HEK293T (cell line): ENCODE measurements at regions not wholly inside any gene's neighbourhood (a gene's known extent, or its start where the extent isn't known, plus 50 kb on each side); places are given as distances from the start of the nearest gene placed in this dataset.

Source experiments
- ARNT ChIP-seq: fragments of 450-650 bp; IDR thresholded peaks from 2 replicates; pipeline ENCODE4 v1.6.1; 2017; ENCODE audit warnings: mild to moderate bottlenecking
- BHLHE40 ChIP-seq: fragments of 450-650 bp; IDR thresholded peaks from 2 replicates; pipeline ENCODE4 v1.6.1; 2016; ENCODE audit warnings: mild to moderate bottlenecking, moderate library complexity, borderline replicate concordance
- ELF4 ChIP-seq: fragments of 450-650 bp; IDR thresholded peaks from 2 replicates; pipeline ENCODE4 v1.6.1; 2017; ENCODE audit warnings: antibody characterized with exemption
- FOXA1 ChIP-seq: fragments of 450-650 bp; IDR thresholded peaks from 2 replicates; pipeline ENCODE4 v1.6.1; 2016; ENCODE audit warnings: mild to moderate bottlenecking
- FOXM1 ChIP-seq: fragments of 450-650 bp; IDR thresholded peaks from 2 replicates; pipeline ENCODE4 v1.6.1; 2017; ENCODE audit warnings: mild to moderate bottlenecking, borderline replicate concordance
- HDGF ChIP-seq: fragments of 450-650 bp; IDR thresholded peaks from 2 replicates; pipeline ENCODE4 v1.6.1; 2017; ENCODE audit warnings: antibody characterized with exemption, borderline replicate concordance
- L3MBTL2 ChIP-seq: fragments of 450-650 bp; conservative IDR thresholded peaks from 2 replicates; pipeline ENCODE4 v1.6.1; 2016; ENCODE audit warnings: mild to moderate bottlenecking
- NFRKB ChIP-seq: fragments of 450-650 bp; IDR thresholded peaks from 2 replicates; pipeline ENCODE4 v1.6.1; 2016; ENCODE audit warnings: mild to moderate bottlenecking, moderate library complexity
- SP1 ChIP-seq: fragments of 450-650 bp; IDR thresholded peaks from 2 replicates; pipeline ENCODE4 v1.6.1; 2017
- TARDBP ChIP-seq: fragments of 450-650 bp; IDR thresholded peaks from 2 replicates; pipeline ENCODE4 v1.6.1; 2016
- ZNF384 ChIP-seq: fragments of 450-650 bp; IDR thresholded peaks from 2 replicates; pipeline ENCODE4 v1.6.1; 2016

GRCh38 chr20:6395695-6396094 is 272.9 kb upstream of the FERMT1 start:
- no peak for TF ChIP-seq L3MBTL2
- TF ChIP-seq ZNF384 = no peak
- TF ChIP-seq ARNT = no peak
- no peak for TF ChIP-seq BHLHE40
- TF ChIP-seq FOXA1 = no peak
- no peak for TF ChIP-seq NFRKB
- TF ChIP-seq TARDBP = no peak
- no peak for TF ChIP-seq SP1
- TF ChIP-seq ELF4 = no peak
- no peak for TF ChIP-seq FOXM1
- no peak for TF ChIP-seq HDGF
